Loucy (cell line): ENCODE measurements at regions not wholly inside any gene's neighbourhood (a gene's known extent, or its start where the extent isn't known, plus 50 kb on each side); places are given as distances from the start of the nearest gene placed in this dataset.

Experiments
- H2AFZ ChIP-seq: fragments of 200-600 bp; sonication (generic); 2 replicates; pipeline ENCODE4 v1.6.0; 2016; ENCODE audit warnings: antibody characterized with exemption, mild to moderate bottlenecking, low read length, moderate library complexity
- H3F3A ChIP-seq: fragments of 200-600 bp; 2 replicates; pipeline ENCODE4 v1.6.0; 2016; ENCODE audit warnings: antibody characterized with exemption, low read depth, mild to moderate bottlenecking
- H3K27me3 ChIP-seq: fragments of 200-600 bp; sonication (generic); 2 replicates; pipeline ENCODE4 v1.6.1; 2014; ENCODE audit warnings: low read length, mild to moderate bottlenecking; ENCODE audit not compliant: insufficient read depth, poor library complexity, severe bottlenecking
- H3K36me3 ChIP-seq: fragments of 200-600 bp; sonication (generic); 2 replicates; pipeline ENCODE4 v1.6.1; 2016; ENCODE audit warnings: low read length; ENCODE audit not compliant: insufficient read depth
- H3K4me1 ChIP-seq: fragments of 200-600 bp; sonication (generic); 2 replicates; pipeline ENCODE4 v1.5.1; 2014; ENCODE audit warnings: low read length, mild to moderate bottlenecking; ENCODE audit not compliant: insufficient read depth, poor library complexity, severe bottlenecking
- H3K4me2 ChIP-seq: fragments of 200-600 bp; sonication (generic); 2 replicates; pipeline ENCODE4 v1.6.0; 2014; ENCODE audit warnings: antibody characterized with exemption, low read length, low read depth, mild to moderate bottlenecking; ENCODE audit not compliant: poor library complexity, severe bottlenecking
- H3K4me3 ChIP-seq: fragments of 200-600 bp; sonication (generic); 2 replicates; pipeline ENCODE4 v1.5.1; 2014; ENCODE audit warnings: low read length, mild to moderate bottlenecking, mixed read lengths; ENCODE audit not compliant: poor library complexity, severe bottlenecking
- H3K79me2 ChIP-seq: fragments of 200-600 bp; sonication (generic); 2 replicates; pipeline ENCODE4 v1.6.1; 2014; ENCODE audit warnings: low read length; ENCODE audit not compliant: insufficient read depth
- H3K9ac ChIP-seq: fragments of 200-600 bp; sonication (generic); 2 replicates; pipeline ENCODE4 v1.6.0; 2014; ENCODE audit warnings: mild to moderate bottlenecking, low read depth, low read length, moderate library complexity; ENCODE audit not compliant: poor library complexity, severe bottlenecking
- H3K9me2 ChIP-seq: fragments of 200-600 bp; sonication (generic); replicated peaks from 2 replicates; pipeline ENCODE4 v1.6.1; 2016; ENCODE audit warnings: low read depth, low read length, mixed read lengths
- H3K9me3 ChIP-seq: fragments of 200-600 bp; sonication (generic); 2 replicates; pipeline ENCODE4 v1.6.1; 2014; ENCODE audit warnings: mild to moderate bottlenecking, antibody characterized with exemption, low read length, low read depth; ENCODE audit not compliant: insufficient read depth
- H4K20me1 ChIP-seq: fragments of 200-600 bp; sonication (generic); 2 replicates; pipeline ENCODE4 v1.6.0; 2014; ENCODE audit warnings: antibody characterized with exemption, low read length, mild to moderate bottlenecking; ENCODE audit not compliant: insufficient read depth, poor library complexity, severe bottlenecking
- EZH2phosphoT487 ChIP-seq: fragments of 200-600 bp; IDR thresholded peaks from 2 replicates; pipeline ENCODE4 v1.6.1; 2018; ENCODE audit warnings: antibody characterized with exemption, mild to moderate bottlenecking, moderate library complexity, borderline replicate concordance
- TF ChIP-seq, protein P1 (sequence below): fragments of 200-600 bp; sonication (generic); conservative IDR thresholded peaks from 2 replicates; pipeline ENCODE4 v1.5.1; 2014; ENCODE audit warnings: mild to moderate bottlenecking, antibody characterized with exemption, low read length

DNA sequence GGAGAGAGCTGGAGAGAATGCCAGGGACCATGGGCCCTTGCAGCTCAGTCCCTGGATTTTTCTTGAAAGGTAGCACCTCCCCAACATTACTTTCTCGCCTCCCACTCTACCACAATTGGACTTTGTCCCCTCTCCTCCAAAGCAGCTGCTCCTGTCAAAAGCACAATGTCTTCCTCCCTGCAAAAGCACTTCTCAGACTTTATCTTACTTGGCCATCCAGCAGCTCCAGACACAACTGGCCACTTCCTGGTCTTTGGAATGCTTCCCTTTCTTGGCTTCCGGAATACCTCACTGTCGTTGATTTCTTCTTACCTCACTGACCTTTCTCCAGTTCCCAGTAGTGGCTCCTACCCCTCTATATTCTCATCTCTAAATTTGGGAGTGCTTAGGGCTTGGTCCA lies 134.6 kb upstream of the PROK2 start:
- Histone ChIP-seq H3K4me2 (no peak overlapping the region), H3K36me3 (no peaks in the 10 kb centered on the region), H2AFZ (no peak overlapping the region), H3K4me3 (no peak overlapping the region), H3F3A (no peaks in the 10 kb centered on the region), H3K9me2 (no peaks in the 10 kb centered on the region), H3K9me3 (no peaks in the 10 kb centered on the region), H3K27me3 (no peaks in the 10 kb centered on the region), H3K4me1 (no peaks in the 10 kb centered on the region), H3K9ac (no peak overlapping the region), H4K20me1 (no peaks in the 10 kb centered on the region), H3K79me2 (no peaks in the 10 kb centered on the region)
- no peak for TF ChIP-seq EZH2phosphoT487
- TF ChIP-seq, protein P1, sequence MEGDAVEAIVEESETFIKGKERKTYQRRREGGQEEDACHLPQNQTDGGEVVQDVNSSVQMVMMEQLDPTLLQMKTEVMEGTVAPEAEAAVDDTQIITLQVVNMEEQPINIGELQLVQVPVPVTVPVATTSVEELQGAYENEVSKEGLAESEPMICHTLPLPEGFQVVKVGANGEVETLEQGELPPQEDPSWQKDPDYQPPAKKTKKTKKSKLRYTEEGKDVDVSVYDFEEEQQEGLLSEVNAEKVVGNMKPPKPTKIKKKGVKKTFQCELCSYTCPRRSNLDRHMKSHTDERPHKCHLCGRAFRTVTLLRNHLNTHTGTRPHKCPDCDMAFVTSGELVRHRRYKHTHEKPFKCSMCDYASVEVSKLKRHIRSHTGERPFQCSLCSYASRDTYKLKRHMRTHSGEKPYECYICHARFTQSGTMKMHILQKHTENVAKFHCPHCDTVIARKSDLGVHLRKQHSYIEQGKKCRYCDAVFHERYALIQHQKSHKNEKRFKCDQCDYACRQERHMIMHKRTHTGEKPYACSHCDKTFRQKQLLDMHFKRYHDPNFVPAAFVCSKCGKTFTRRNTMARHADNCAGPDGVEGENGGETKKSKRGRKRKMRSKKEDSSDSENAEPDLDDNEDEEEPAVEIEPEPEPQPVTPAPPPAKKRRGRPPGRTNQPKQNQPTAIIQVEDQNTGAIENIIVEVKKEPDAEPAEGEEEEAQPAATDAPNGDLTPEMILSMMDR = no peak

GRCh38 chr3:71917545-71917944 lies 132.6 kb upstream of the PROK2 start:
- H3K9me3 ChIP-seq = no peaks in the 10 kb centered on the region
- H3K4me3 ChIP-seq = no peak overlapping the region
- no peaks in the 10 kb centered on the region for H3K36me3 ChIP-seq
- H3K9me2 ChIP-seq = no peaks in the 10 kb centered on the region
- H2AFZ ChIP-seq = no peak overlapping the region
- H3K4me2 ChIP-seq = no peak overlapping the region
- H3K27me3 ChIP-seq = no peaks in the 10 kb centered on the region
- H3K79me2 ChIP-seq = no peaks in the 10 kb centered on the region
- no peaks in the 10 kb centered on the region for H4K20me1 ChIP-seq
- H3F3A ChIP-seq = no peaks in the 10 kb centered on the region
- no peak for TF ChIP-seq EZH2phosphoT487
- TF ChIP-seq, protein P1 = no peak
- H3K4me1 ChIP-seq = no peaks in the 10 kb centered on the region
- H3K9ac ChIP-seq = no peak overlapping the region

DNA sequence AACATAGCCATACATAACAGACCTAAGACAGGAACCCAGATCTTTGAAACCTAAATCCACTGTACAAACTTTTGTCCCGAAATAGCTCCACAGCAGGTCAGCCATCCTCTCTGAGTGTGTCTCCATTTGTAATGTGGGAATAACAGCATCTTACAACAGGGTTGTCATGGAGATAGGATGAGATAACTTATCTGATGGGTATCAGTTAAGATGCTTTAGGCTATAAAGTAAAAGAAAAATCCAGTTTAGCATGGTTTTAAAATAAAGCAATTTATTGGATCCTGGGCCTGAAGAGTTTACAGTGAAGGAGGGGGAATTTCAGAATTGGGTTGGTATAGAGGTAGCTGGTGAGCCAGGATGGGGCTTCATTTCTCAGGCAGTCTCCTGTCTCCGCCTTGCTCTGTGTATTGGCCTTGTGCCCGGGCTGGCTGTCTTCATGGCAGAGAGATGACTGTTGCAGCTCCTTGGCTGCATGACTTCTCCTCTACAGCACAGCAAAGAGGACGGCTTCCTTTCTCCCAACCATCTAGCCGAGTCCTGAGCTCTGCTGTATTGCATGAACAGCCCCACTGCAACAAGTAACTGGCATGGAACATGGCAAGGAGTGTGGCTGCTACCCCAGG lies 131.9 kb upstream of the PROK2 start:
- no peaks in the 10 kb centered on the region for H3K27me3 ChIP-seq
- H3K36me3 ChIP-seq = no peaks in the 10 kb centered on the region
- H3K9ac ChIP-seq = no peak overlapping the region
- H2AFZ ChIP-seq = no peak overlapping the region
- no peak overlapping the region for H3K4me3 ChIP-seq
- no peaks in the 10 kb centered on the region for H3K4me1 ChIP-seq
- no peak for TF ChIP-seq EZH2phosphoT487
- TF ChIP-seq, protein P1 = no peak
- no peaks in the 10 kb centered on the region for H3F3A ChIP-seq
- no peaks in the 10 kb centered on the region for H3K79me2 ChIP-seq
- H4K20me1 ChIP-seq = no peaks in the 10 kb centered on the region
- no peak overlapping the region for H3K4me2 ChIP-seq
- no peaks in the 10 kb centered on the region for H3K9me2 ChIP-seq
- no peaks in the 10 kb centered on the region for H3K9me3 ChIP-seq
